ENCODE measurements at regions not wholly inside any gene's neighbourhood (a gene's known extent, or its start where the extent isn't known, plus 50 kb on each side); places are given as distances from the start of the nearest gene placed in this dataset.

GRCh38 chr1:232303222-232303620, 326.7 kb downstream of the SIPA1L2 start:
- no peak for DNase-seq

- no peak for DNase-seq
These were observed 327.3 kb downstream of the SIPA1L2 start for GRCh38 chr1:232302376-232303221.

GRCh38 chr1:232301246-232301645, 328.7 kb downstream of the SIPA1L2 start:
- no peak for DNase-seq

GRCh38 chr1:232300466-232300865, 329.5 kb downstream of the SIPA1L2 start:
- no peak for DNase-seq

- DNase-seq: no peak
These were observed 333.5 kb downstream of the SIPA1L2 start for GRCh38 chr1:232296461-232296860.

GRCh38 chr1:232293361-232293760, 336.6 kb downstream of the SIPA1L2 start:
- no peak for DNase-seq

GRCh38 chr1:232292818-232293217, 337.1 kb downstream of the SIPA1L2 start:
- DNase-seq: no peak

- no peak for DNase-seq
These were observed 337.7 kb downstream of the SIPA1L2 start for GRCh38 chr1:232292239-232292638.

- no peak for DNase-seq
These were observed 338.3 kb downstream of the SIPA1L2 start for GRCh38 chr1:232291681-232292080.

- no peak for DNase-seq
These were observed 338.7 kb downstream of the SIPA1L2 start for GRCh38 chr1:232291261-232291660.

- DNase-seq: no peak
These were observed 339.4 kb downstream of the SIPA1L2 start for GRCh38 chr1:232290570-232290969.

- DNase-seq: no peak
These were observed 342.0 kb downstream of the SIPA1L2 start for GRCh38 chr1:232287676-232288569.

GRCh38 chr1:232285138-232285537, 344.8 kb downstream of the SIPA1L2 start:
- no peak for DNase-seq

GRCh38 chr1:232283864-232284263, 346.1 kb downstream of the SIPA1L2 start:
- no peak for DNase-seq

- no peak for DNase-seq
These were observed 347.4 kb downstream of the SIPA1L2 start for GRCh38 chr1:232282498-232282897.

GRCh38 chr1:232280910-232281309, 349.0 kb downstream of the SIPA1L2 start:
- DNase-seq: no peak

GRCh38 chr1:232279909-232280400, 350.0 kb downstream of the SIPA1L2 start:
- no peak for DNase-seq

GRCh38 chr1:232278925-232279324, 351.0 kb downstream of the SIPA1L2 start:
- no peak for DNase-seq

- DNase-seq: no peak
These were observed 353.3 kb downstream of the SIPA1L2 start for GRCh38 chr1:232276651-232277050.

- no peak for DNase-seq
These were observed 354.8 kb downstream of the SIPA1L2 start for GRCh38 chr1:232274999-232275710.

GRCh38 chr1:232274236-232274855, 355.6 kb downstream of the SIPA1L2 start:
- no peak for DNase-seq

- no peak for DNase-seq
These were observed 356.9 kb downstream of the SIPA1L2 start for GRCh38 chr1:232273011-232273410.

Data from stimulated activated CD4-positive, alpha-beta T cell treated with anti-CD3 and anti-CD28 coated beads, Interleukin-4, amount 100 ng/mL, for 24 hours (primary cell).